BJ (cell line): ENCODE measurements at regions not wholly inside any gene's neighbourhood (a gene's known extent, or its start where the extent isn't known, plus 50 kb on each side); places are given as distances from the start of the nearest gene placed in this dataset.

ENCODE experiments used
- CTCF ChIA-PET: fragments of 350-600 bp; formaldehyde crosslinking; extraction: SDS; loops from one replicate; lab custom pipeline; 2021; ENCODE audit warnings: antibody characterized with exemption, inconsistent platforms; lab: Yijun Ruan, JAX
- POLR2A ChIA-PET: fragments of 300-600 bp; sonication (Branson Sonifier 250); formaldehyde crosslinking; extraction: SDS; loops from one replicate; lab custom pipeline; 2021; ENCODE audit warnings: antibody characterized with exemption; lab: Charles Lee
- DNase-seq: peaks from one replicate; pipeline ENCODE4 v3.0.0-alpha.2; 2011; ENCODE audit warnings: low read depth
- H3K27me3 ChIP-seq: 2 replicates; pipeline ENCODE4 v1.6.0; 2011; ENCODE audit warnings: low read length; ENCODE audit not compliant: control insufficient read depth, insufficient read depth
- H3K36me3 ChIP-seq: 2 replicates; pipeline ENCODE4 v1.5.1; 2011; ENCODE audit warnings: low read length; ENCODE audit not compliant: control insufficient read depth, insufficient read depth
- H3K4me3 ChIP-seq: 2 replicates; pipeline ENCODE4 v1.5.1; 2011; ENCODE audit warnings: low read depth, mild to moderate bottlenecking, control low read depth, low read length
- TF ChIP-seq, protein P1 (sequence below): IDR thresholded peaks from 2 replicates; pipeline ENCODE4 v1.5.1; 2011; ENCODE audit warnings: low read depth, mild to moderate bottlenecking, control low read depth, inconsistent platforms, low read length, moderate library complexity; ENCODE audit not compliant: insufficient read depth

DNA sequence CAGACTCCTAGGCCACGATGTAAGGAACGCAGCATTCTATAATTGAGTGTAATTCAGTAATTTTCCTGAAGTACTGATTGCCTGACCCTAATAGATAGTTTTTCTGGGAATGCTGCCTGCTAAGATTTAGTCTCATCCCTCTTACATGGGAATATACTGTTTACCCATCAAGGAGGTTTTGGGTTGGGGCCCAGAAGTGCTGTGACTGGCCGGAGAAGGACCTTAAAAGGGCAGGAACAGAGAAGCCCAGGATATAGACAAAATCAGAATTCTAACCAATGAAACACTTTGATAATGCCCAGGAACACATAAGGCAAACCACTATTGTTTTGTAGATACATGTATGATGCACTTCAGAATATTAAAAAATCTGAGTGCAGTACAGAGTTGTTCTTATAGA, 111.6 kb downstream of the RGS2 start:
- TF ChIP-seq, protein P1, sequence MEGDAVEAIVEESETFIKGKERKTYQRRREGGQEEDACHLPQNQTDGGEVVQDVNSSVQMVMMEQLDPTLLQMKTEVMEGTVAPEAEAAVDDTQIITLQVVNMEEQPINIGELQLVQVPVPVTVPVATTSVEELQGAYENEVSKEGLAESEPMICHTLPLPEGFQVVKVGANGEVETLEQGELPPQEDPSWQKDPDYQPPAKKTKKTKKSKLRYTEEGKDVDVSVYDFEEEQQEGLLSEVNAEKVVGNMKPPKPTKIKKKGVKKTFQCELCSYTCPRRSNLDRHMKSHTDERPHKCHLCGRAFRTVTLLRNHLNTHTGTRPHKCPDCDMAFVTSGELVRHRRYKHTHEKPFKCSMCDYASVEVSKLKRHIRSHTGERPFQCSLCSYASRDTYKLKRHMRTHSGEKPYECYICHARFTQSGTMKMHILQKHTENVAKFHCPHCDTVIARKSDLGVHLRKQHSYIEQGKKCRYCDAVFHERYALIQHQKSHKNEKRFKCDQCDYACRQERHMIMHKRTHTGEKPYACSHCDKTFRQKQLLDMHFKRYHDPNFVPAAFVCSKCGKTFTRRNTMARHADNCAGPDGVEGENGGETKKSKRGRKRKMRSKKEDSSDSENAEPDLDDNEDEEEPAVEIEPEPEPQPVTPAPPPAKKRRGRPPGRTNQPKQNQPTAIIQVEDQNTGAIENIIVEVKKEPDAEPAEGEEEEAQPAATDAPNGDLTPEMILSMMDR: no peak
- Histone ChIP-seq H3K36me3 (no peaks in the 10 kb centered on the region), H3K27me3 (no peaks in the 10 kb centered on the region), H3K4me3 (no peak overlapping the region)
- CTCF ChIA-PET: no interaction called here
- no peak for DNase-seq
- POLR2A ChIA-PET: no interaction called here

DNA sequence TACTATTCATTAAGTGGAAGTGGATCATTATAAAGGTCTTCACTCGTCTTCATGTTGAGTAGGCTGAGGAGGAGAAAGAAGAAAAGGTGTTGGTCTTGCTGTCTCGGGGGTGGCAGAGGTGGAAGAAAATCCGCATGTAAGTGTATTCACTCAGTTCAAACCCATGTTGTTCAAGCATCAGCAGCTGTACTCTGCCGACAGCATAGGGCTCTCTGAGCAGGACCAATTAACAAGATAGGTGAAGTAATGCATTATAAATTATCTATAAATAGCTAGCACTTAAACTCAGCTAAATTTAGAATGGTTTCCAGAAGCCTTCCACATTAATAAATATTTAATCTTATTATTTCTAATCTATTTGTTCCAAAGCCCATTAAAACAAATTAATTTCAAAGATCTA, 116.8 kb downstream of the RGS2 start:
- TF ChIP-seq, protein P1: no peak
- POLR2A ChIA-PET: no interaction called here
- CTCF ChIA-PET: no interaction called here
- no peak for DNase-seq
- H3K27me3 ChIP-seq: 0 out of 2 replicates have a peak, but pooled peaks cover 1% of the 10 kb centered on the region
- no peak overlapping the region for H3K4me3 ChIP-seq
- no peaks in the 10 kb centered on the region for H3K36me3 ChIP-seq

DNA sequence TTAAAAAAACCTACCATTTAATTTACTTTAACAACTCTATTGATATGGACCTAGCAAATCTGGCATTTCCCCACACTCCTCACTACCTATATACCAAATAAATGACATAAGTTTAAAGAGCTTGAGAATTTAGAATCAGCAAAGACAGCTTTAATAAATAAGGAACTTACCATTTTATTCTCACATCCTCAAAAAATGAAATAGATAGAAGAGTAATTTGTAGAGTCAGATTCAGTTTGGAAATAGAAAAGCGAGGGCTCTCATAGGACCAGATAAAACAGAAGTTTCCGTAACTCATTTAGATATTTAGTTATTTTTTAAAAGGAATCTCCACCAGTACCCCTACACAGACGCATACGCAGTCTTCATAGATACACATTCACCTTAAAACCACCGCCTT, 117.9 kb downstream of the RGS2 start:
- DNase-seq: no peak
- Histone ChIP-seq H3K27me3 (0 out of 2 replicates have a peak, but pooled peaks cover 1% of the 10 kb centered on the region), H3K4me3 (no peak overlapping the region), H3K36me3 (no peaks in the 10 kb centered on the region)
- TF ChIP-seq, protein P1: no peak
- CTCF ChIA-PET: no interaction called here
- POLR2A ChIA-PET: no interaction called here

DNA sequence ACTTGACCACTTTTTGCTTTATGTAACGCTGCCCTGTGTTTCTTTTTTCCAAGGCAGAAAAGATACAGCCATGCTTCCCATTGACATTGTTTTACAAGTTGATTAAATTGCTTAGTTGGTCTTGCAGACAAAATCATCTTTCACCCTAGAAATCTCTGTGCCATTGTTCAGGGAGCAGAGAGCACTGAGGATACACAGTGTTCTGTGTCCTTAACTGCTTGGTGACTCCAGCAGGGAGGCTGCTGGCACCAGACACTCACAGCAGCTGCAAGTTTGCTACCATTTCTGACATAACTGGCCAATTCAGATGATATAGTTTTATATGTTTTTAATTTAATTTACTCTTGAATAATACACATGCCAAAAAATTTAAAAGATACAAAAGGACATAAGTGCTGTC, 118.7 kb downstream of the RGS2 start:
- H3K4me3 ChIP-seq: no peak overlapping the region
- H3K36me3 ChIP-seq: no peaks in the 10 kb centered on the region
- 0 out of 2 replicates have a peak, but pooled peaks cover 1% of the 10 kb centered on the region for H3K27me3 ChIP-seq
- no peak for DNase-seq
- ChIA-PET POLR2A (interaction anchor here (0.6 kb wide), 1 partner anchor 8 kb away, joined by 3 read pairs; no protein-coding TSS in a partner anchor), CTCF (no interaction called here)
- TF ChIP-seq, protein P1: no peak

DNA sequence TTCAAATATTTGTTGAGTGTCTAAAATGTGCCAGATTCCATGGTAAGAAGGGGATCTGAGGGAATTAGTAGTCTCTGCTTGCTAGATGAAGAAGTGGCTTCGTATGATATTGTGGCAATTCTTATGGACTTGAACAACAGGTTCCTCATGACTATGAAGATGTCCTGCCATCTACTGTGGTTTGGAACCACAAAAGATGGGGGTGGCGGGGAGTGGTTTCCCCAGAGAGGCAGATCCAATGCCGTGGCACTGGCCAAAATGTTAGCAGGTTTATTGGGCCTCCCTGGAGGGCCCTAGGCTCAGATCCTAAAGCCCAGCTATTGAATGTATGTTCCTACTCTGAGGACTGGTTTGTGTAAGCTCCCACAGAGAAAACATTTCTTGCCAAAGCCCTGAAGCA, 120.8 kb downstream of the RGS2 start:
- CTCF ChIA-PET: no interaction called here
- H3K36me3 ChIP-seq: no peaks in the 10 kb centered on the region
- POLR2A ChIA-PET: no interaction called here
- TF ChIP-seq, protein P1: no peak
- 0 out of 2 replicates have a peak, but pooled peaks cover 1% of the 10 kb centered on the region for H3K27me3 ChIP-seq
- H3K4me3 ChIP-seq: no peak overlapping the region
- DNase-seq: no peak
